ENCODE measurements at regions not wholly inside any gene's neighbourhood (a gene's known extent, or its start where the extent isn't known, plus 50 kb on each side); places are given as distances from the start of the nearest gene placed in this dataset.

- Mint-ChIP-seq H3K9me3 (no peaks in the 10 kb centered on the region), H3K4me1 (no peaks in the 10 kb centered on the region), H3K4me3 (no peak overlapping the region), H3K36me3 (no peaks in the 10 kb centered on the region), H3K27me3 (no peaks in the 10 kb centered on the region), H3K27ac (no peak overlapping the region)
- no peak for DNase-seq (ENCODE audit: low spot score in 2 of 2)
- no peak for ATAC-seq (ENCODE audit: low read depth)
Observed at GRCh38 chr2:198351647-198352046, 547.3 kb downstream of the PLCL1 start.

GRCh38 chr2:198347946-198348345 lies 543.6 kb downstream of the PLCL1 start:
- no peak for DNase-seq (ENCODE audit: low spot score in 2 of 2)
- Mint-ChIP-seq H3K4me1 (no peaks in the 10 kb centered on the region), H3K36me3 (no peaks in the 10 kb centered on the region), H3K4me3 (no peak overlapping the region), H3K9me3 (no peaks in the 10 kb centered on the region), H3K27me3 (no peaks in the 10 kb centered on the region), H3K27ac (no peak overlapping the region)
- no peak for ATAC-seq (ENCODE audit: low read depth)

GRCh38 chr2:198347349-198347748 lies 543.0 kb downstream of the PLCL1 start:
- H3K4me1 Mint-ChIP-seq, result no peaks in the 10 kb centered on the region
- no peaks in the 10 kb centered on the region for H3K36me3 Mint-ChIP-seq
- no peak for DNase-seq (ENCODE audit: low spot score in 2 of 2)
- no peak for ATAC-seq (ENCODE audit: low read depth)
- no peaks in the 10 kb centered on the region for H3K9me3 Mint-ChIP-seq
- H3K4me3 Mint-ChIP-seq, result no peak overlapping the region
- no peaks in the 10 kb centered on the region for H3K27me3 Mint-ChIP-seq
- H3K27ac Mint-ChIP-seq, result no peak overlapping the region

GRCh38 chr2:198343471-198343870 lies 539.1 kb downstream of the PLCL1 start:
- H3K4me1 Mint-ChIP-seq, result no peaks in the 10 kb centered on the region
- no peaks in the 10 kb centered on the region for H3K9me3 Mint-ChIP-seq
- H3K27ac Mint-ChIP-seq, result no peak overlapping the region
- no peak for DNase-seq (ENCODE audit: low spot score in 2 of 2)
- H3K4me3 Mint-ChIP-seq, result no peak overlapping the region
- H3K36me3 Mint-ChIP-seq, result no peaks in the 10 kb centered on the region
- H3K27me3 Mint-ChIP-seq, result peaks cover 2% of the 10 kb centered on the region
- no peak for ATAC-seq (ENCODE audit: low read depth)

GRCh38 chr2:198340846-198341245 lies 536.5 kb downstream of the PLCL1 start:
- no peak for ATAC-seq (ENCODE audit: low read depth)
- H3K27me3 Mint-ChIP-seq, result peaks cover 2% of the 10 kb centered on the region
- H3K36me3 Mint-ChIP-seq, result no peaks in the 10 kb centered on the region
- H3K9me3 Mint-ChIP-seq, result no peaks in the 10 kb centered on the region
- H3K4me1 Mint-ChIP-seq, result no peaks in the 10 kb centered on the region
- no peak overlapping the region for H3K4me3 Mint-ChIP-seq
- H3K27ac Mint-ChIP-seq, result no peak overlapping the region
- DNase-seq (ENCODE audit: low spot score in 2 of 2), result no peak

- ATAC-seq (ENCODE audit: low read depth) (no peak), DNase-seq (ENCODE audit: low spot score in 2 of 2) (no peak)
- Mint-ChIP-seq H3K4me3 (no peak overlapping the region), H3K27ac (no peak overlapping the region), H3K27me3 (peaks cover 2% of the 10 kb centered on the region), H3K9me3 (no peaks in the 10 kb centered on the region), H3K36me3 (no peaks in the 10 kb centered on the region), H3K4me1 (no peaks in the 10 kb centered on the region)
Observed at GRCh38 chr2:198339116-198339515, 534.7 kb downstream of the PLCL1 start.

GRCh38 chr2:198337368-198337767 lies 533.0 kb downstream of the PLCL1 start:
- Mint-ChIP-seq H3K4me1 (no peaks in the 10 kb centered on the region), H3K36me3 (no peaks in the 10 kb centered on the region)
- no peak for ATAC-seq (ENCODE audit: low read depth)

GRCh38 chr2:198328454-198328853 lies 524.1 kb downstream of the PLCL1 start:
- DNase-seq (ENCODE audit: low spot score in 2 of 2) (no peak), ATAC-seq (ENCODE audit: low read depth) (no peak)
- H3K4me1 Mint-ChIP-seq, result no peaks in the 10 kb centered on the region
- no peaks in the 10 kb centered on the region for H3K36me3 Mint-ChIP-seq
- H3K4me3 Mint-ChIP-seq, result no peak overlapping the region
- no peaks in the 10 kb centered on the region for H3K9me3 Mint-ChIP-seq
- H3K27me3 Mint-ChIP-seq, result no peaks in the 10 kb centered on the region
- H3K27ac Mint-ChIP-seq, result no peak overlapping the region

More at GRCh38 chr2:198337368-198337767, 533.0 kb downstream of the PLCL1 start:
- no peak for DNase-seq (ENCODE audit: low spot score in 2 of 2)
- no peak overlapping the region for H3K4me3 Mint-ChIP-seq
- no peaks in the 10 kb centered on the region for H3K9me3 Mint-ChIP-seq
- peaks cover 2% of the 10 kb centered on the region for H3K27me3 Mint-ChIP-seq
- H3K27ac Mint-ChIP-seq, result no peak overlapping the region

GRCh38 chr2:198327526-198327925 lies 523.1 kb downstream of the PLCL1 start:
- no peaks in the 10 kb centered on the region for H3K36me3 Mint-ChIP-seq
- H3K27ac Mint-ChIP-seq, result no peak overlapping the region
- no peak for ATAC-seq (ENCODE audit: low read depth)
- no peak for DNase-seq (ENCODE audit: low spot score in 2 of 2)
- no peak overlapping the region for H3K4me3 Mint-ChIP-seq
- H3K27me3 Mint-ChIP-seq, result no peaks in the 10 kb centered on the region
- no peaks in the 10 kb centered on the region for H3K4me1 Mint-ChIP-seq
- H3K9me3 Mint-ChIP-seq, result no peaks in the 10 kb centered on the region

- Mint-ChIP-seq H3K4me3 (no peak overlapping the region), H3K9me3 (no peaks in the 10 kb centered on the region), H3K27me3 (peaks cover 2% of the 10 kb centered on the region), H3K4me1 (no peaks in the 10 kb centered on the region), H3K27ac (no peak overlapping the region), H3K36me3 (no peaks in the 10 kb centered on the region)
- ATAC-seq (ENCODE audit: low read depth), result no peak
- DNase-seq (ENCODE audit: low spot score in 2 of 2), result no peak
Observed at GRCh38 chr2:198326431-198326830, 522.0 kb downstream of the PLCL1 start.

- ATAC-seq (ENCODE audit: low read depth) (no peak), DNase-seq (ENCODE audit: low spot score in 2 of 2) (no peak)
- Mint-ChIP-seq H3K4me1 (no peaks in the 10 kb centered on the region), H3K36me3 (no peaks in the 10 kb centered on the region), H3K27me3 (peaks cover 2% of the 10 kb centered on the region), H3K4me3 (no peak overlapping the region), H3K27ac (no peak overlapping the region), H3K9me3 (no peaks in the 10 kb centered on the region)
Observed at GRCh38 chr2:198325359-198325758, 521.0 kb downstream of the PLCL1 start.

GRCh38 chr2:198324071-198324470 lies 519.7 kb downstream of the PLCL1 start:
- DNase-seq (ENCODE audit: low spot score in 2 of 2), result no peak
- Mint-ChIP-seq H3K4me1 (no peaks in the 10 kb centered on the region), H3K27me3 (peaks cover 2% of the 10 kb centered on the region), H3K36me3 (no peaks in the 10 kb centered on the region), H3K27ac (no peak overlapping the region), H3K4me3 (no peak overlapping the region), H3K9me3 (no peaks in the 10 kb centered on the region)
- no peak for ATAC-seq (ENCODE audit: low read depth)

GRCh38 chr2:198322275-198322674 lies 517.9 kb downstream of the PLCL1 start:
- H3K27ac Mint-ChIP-seq, result no peak overlapping the region
- H3K9me3 Mint-ChIP-seq, result no peaks in the 10 kb centered on the region
- H3K4me1 Mint-ChIP-seq, result no peaks in the 10 kb centered on the region
- DNase-seq (ENCODE audit: low spot score in 2 of 2) (no peak), ATAC-seq (ENCODE audit: low read depth) (no peak)
- H3K27me3 Mint-ChIP-seq, result peaks cover 2% of the 10 kb centered on the region
- H3K36me3 Mint-ChIP-seq, result no peaks in the 10 kb centered on the region
- H3K4me3 Mint-ChIP-seq, result no peak overlapping the region

- Mint-ChIP-seq H3K36me3 (no peaks in the 10 kb centered on the region), H3K9me3 (no peaks in the 10 kb centered on the region), H3K27ac (no peak overlapping the region), H3K27me3 (peaks cover 4% of the 10 kb centered on the region), H3K4me1 (no peaks in the 10 kb centered on the region), H3K4me3 (no peak overlapping the region)
- DNase-seq (ENCODE audit: low spot score in 2 of 2) (no peak), ATAC-seq (ENCODE audit: low read depth) (no peak)
Observed at GRCh38 chr2:198321522-198322088, 517.2 kb downstream of the PLCL1 start.

- Mint-ChIP-seq H3K27ac (no peak overlapping the region), H3K9me3 (no peaks in the 10 kb centered on the region), H3K4me1 (peaks cover 4% of the 10 kb centered on the region), H3K4me3 (no peak overlapping the region), H3K27me3 (peaks cover 6% of the 10 kb centered on the region), H3K36me3 (no peaks in the 10 kb centered on the region)
- ATAC-seq (ENCODE audit: low read depth) (no peak), DNase-seq (ENCODE audit: low spot score in 2 of 2) (no peak)
Observed at GRCh38 chr2:198316852-198317396, 512.5 kb downstream of the PLCL1 start.

All from memory B cell (primary cell).